ENCODE measurements at regions not wholly inside any gene's neighbourhood (a gene's known extent, or its start where the extent isn't known, plus 50 kb on each side); places are given as distances from the start of the nearest gene placed in this dataset.

GRCh38 chr13:85590231-85590931 lies 208.8 kb downstream of the SLITRK6 start:
- no peak for TF ChIP-seq CTCF (conservative IDR thresholded peaks at IDR 0.05; ENCODE audit: low read depth, low read length)
- no peak for TF ChIP-seq EZH2 (IDR thresholded peaks at IDR 0.05; ENCODE audit: borderline replicate concordance, low read depth, low read length, poor library complexity, severe bottlenecking)
